Pancreas (tissue), 10 donors: ENCODE measurements at regions not wholly inside any gene's neighbourhood (a gene's known extent, or its start where the extent isn't known, plus 50 kb on each side); places are given as distances from the start of the nearest gene placed in this dataset.
"Not testable (repeated sequence)": the region's sequence is repeated elsewhere in the genome, so short reads cannot be mapped to it uniquely, and the experiment has no call there.

Experiments used
- ATAC-seq, 4 donors: fragments of 200-7000 bp; cut with Tn5 transposase; one replicate each; pipeline versions ENCODE4 v1.8.0 to v1.9.1; 2020; ENCODE audit warnings: mild to moderate bottlenecking in 4 of 4, moderate library complexity in 4 of 4
- DNase-seq, 6 donors: peaks; one replicate each; pipeline ENCODE4 v3.0.0-alpha.2; 2020
- FAIRE-seq: peaks from 2 replicates; lab custom pipeline; 2012; peaks lifted over from hg19 to GRCh38; lab: Jason Lieb, UNC
- H3K27ac ChIP-seq, 4 donors: fragments of 200-600 bp; sonication (generic); 1 replicate in 3 of 4; 2 replicates in 1 of 4; pipeline versions ENCODE4 v1.5.0 to v1.8.0; 2020
- H3K27me3 ChIP-seq, 4 donors: fragments of 200-600 bp; one replicate each; pipeline ENCODE4 v1.8.0; 2021
- H3K36me3 ChIP-seq, 3 donors: fragments of 200-600 bp; sonication (generic) in 1 of 3; one replicate each; pipeline versions ENCODE4 v1.5.0 to v1.8.0; 2020 to 2021
- H3K4me1 ChIP-seq, 3 donors: fragments of 200-600 bp; one replicate each; pipeline ENCODE4 v1.8.0; 2021
- H3K4me3 ChIP-seq, 4 donors: fragments of 200-600 bp; sonication (generic) in 2 of 4; one replicate each; pipeline versions ENCODE4 v1.5.0 to v1.8.0; 2020 to 2021
- H3K9me3 ChIP-seq, 4 donors: fragments of 200-600 bp; one replicate each; pipeline ENCODE4 v1.8.0; 2021
- CTCF ChIP-seq, 4 donors: fragments of 200-600 bp; sonication (generic) in 3 of 4; IDR thresholded peaks; one replicate each; pipeline versions ENCODE4 v1.5.0 to v1.8.0; 2021; ENCODE audit warnings: antibody characterized with exemption in 4 of 4
- WGBS, 2 donors: extraction: QIAGEN DNeasy Blood & Tissue Kit; methylation state at CpG; one replicate each; pipeline ENCODE4 v1.1.7; 2013; 5-methylcytosine and 5-hydroxymethylcytosine counted together
- intact Hi-C, 3 donors: fragments of 100-400 bp; cut with DNase I; formaldehyde crosslinking; loops; one replicate each; pipeline versions ENCODE4 v1.11.1 to v1.14.2; 2022
- donor health status: healthy with polysubstance abuse.
- donor health status: DM: no; HTN: no; CAD: no; lungs with moderate emphysema.
- donor health status: DM: no; HTN: no; CAD: no.
- donor health status: control.
- donor health status: control.
- donor health status: Bipolar disorder and iron deficiency.
- donor health status: DM: yes; HTN: yes; CAD: no.
- donor health status: DM: no; HTN: no; CAD: no.
- donor health status: DM: no; HTN: no; CAD: no.
- donor health status: DM: yes; HTN: yes; CAD: no.

GRCh38 chr2:209305746-209306196, 118.1 kb upstream of the MAP2 start:
- H3K27ac ChIP-seq: peak overlapping the region in 1 of 4 donors; percentile 33
- no peak for TF ChIP-seq CTCF (IDR thresholded peaks at IDR 0.05)
- ATAC-seq: peak; percentile 99 to 100 (median 100)
- no peak for FAIRE-seq
- WGBS, 2 donors: 48 to 61% methylated on average over 7 of the region's 7 CpGs
- H3K4me1 ChIP-seq: no peaks in the 10 kb centered on the region
- no peaks in the 10 kb centered on the region for H3K27me3 ChIP-seq
- no peaks in the 10 kb centered on the region for H3K9me3 ChIP-seq
- H3K36me3 ChIP-seq: no peaks in the 10 kb centered on the region
- DNase-seq: peak; percentile 80 to 92 (median 86)
- H3K4me3 ChIP-seq: no peak overlapping the region
- intact Hi-C loops: no loop called here

- H3K4me3 ChIP-seq: no peak overlapping the region
- DNase-seq: peak in 1 of 6 donors; percentile 49
- FAIRE-seq: no peak
- TF ChIP-seq CTCF (IDR thresholded peaks at IDR 0.05): no peak
- intact Hi-C loops: no loop called here
- no peak overlapping the region for H3K27ac ChIP-seq
- no peaks in the 10 kb centered on the region for H3K27me3 ChIP-seq
- no peaks in the 10 kb centered on the region for H3K4me1 ChIP-seq
- no peaks in the 10 kb centered on the region for H3K9me3 ChIP-seq
- 86 to 88% methylated on average over 10 of the region's 10 CpGs for WGBS, 2 donors
- ATAC-seq: no peak
- H3K36me3 ChIP-seq: no peaks in the 10 kb centered on the region
Measured at GRCh38 chr2:209307161-209308001, 116.5 kb upstream of the MAP2 start.

DNA sequence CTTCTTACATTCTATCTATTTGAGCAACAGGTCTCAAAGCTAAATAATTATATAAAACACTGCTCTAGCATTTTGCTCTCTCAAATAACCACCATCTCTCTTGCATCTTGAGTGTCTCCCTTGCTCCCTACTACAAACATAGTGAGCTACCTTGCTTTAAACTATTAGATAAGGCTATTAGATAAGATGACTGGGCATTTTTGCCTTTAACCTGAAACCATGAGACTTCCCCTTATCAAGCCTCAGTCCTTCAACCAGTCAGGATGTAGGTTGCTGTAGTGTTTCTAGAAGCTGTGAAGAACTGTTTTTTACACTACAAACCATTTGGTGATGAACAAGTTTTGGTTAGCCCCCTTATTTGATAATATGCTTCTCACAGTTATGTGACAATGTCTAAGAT, 115.4 kb upstream of the MAP2 start:
- H3K27ac ChIP-seq: no peak overlapping the region
- FAIRE-seq (no peak), DNase-seq (no peak), ATAC-seq (no peak)
- TF ChIP-seq CTCF (IDR thresholded peaks at IDR 0.05): no peak
- H3K9me3 ChIP-seq: no peaks in the 10 kb centered on the region
- H3K4me3 ChIP-seq: no peak overlapping the region
- no peaks in the 10 kb centered on the region for H3K4me1 ChIP-seq
- intact Hi-C loops: no loop called here
- no peaks in the 10 kb centered on the region for H3K27me3 ChIP-seq
- H3K36me3 ChIP-seq: no peaks in the 10 kb centered on the region

GRCh38 chr2:209311948-209312347, 111.9 kb upstream of the MAP2 start:
- Histone ChIP-seq H3K27me3 (no peaks in the 10 kb centered on the region), H3K4me1 (no peaks in the 10 kb centered on the region), H3K9me3 (no peaks in the 10 kb centered on the region), H3K4me3 (no peak overlapping the region), H3K36me3 (no peaks in the 10 kb centered on the region), H3K27ac (no peak overlapping the region)
- no peak for DNase-seq
- peak in 3 of 4 donors; percentile 22 to 43 (median 41) for ATAC-seq
- 28 to 34% methylated on average over 2 of the region's 2 CpGs for WGBS, 2 donors
- no peak for TF ChIP-seq CTCF (IDR thresholded peaks at IDR 0.05)
- no peak for FAIRE-seq
- intact Hi-C loops: no loop called here

- H3K27ac ChIP-seq, intact Hi-C loops, H3K4me1 ChIP-seq, DNase-seq, FAIRE-seq, H3K27me3 ChIP-seq, H3K36me3 ChIP-seq, H3K4me3 ChIP-seq, ATAC-seq, H3K9me3 ChIP-seq: not testable (repeated sequence)
- WGBS, 2 donors: 92 to 100% methylated on average over 1 of the region's 1 CpG
Measured at GRCh38 chr2:209312450-209312849, 111.4 kb upstream of the MAP2 start.
